ENCODE measurements at regions not wholly inside any gene's neighbourhood (a gene's known extent, or its start where the extent isn't known, plus 50 kb on each side); places are given as distances from the start of the nearest gene placed in this dataset.

DNA sequence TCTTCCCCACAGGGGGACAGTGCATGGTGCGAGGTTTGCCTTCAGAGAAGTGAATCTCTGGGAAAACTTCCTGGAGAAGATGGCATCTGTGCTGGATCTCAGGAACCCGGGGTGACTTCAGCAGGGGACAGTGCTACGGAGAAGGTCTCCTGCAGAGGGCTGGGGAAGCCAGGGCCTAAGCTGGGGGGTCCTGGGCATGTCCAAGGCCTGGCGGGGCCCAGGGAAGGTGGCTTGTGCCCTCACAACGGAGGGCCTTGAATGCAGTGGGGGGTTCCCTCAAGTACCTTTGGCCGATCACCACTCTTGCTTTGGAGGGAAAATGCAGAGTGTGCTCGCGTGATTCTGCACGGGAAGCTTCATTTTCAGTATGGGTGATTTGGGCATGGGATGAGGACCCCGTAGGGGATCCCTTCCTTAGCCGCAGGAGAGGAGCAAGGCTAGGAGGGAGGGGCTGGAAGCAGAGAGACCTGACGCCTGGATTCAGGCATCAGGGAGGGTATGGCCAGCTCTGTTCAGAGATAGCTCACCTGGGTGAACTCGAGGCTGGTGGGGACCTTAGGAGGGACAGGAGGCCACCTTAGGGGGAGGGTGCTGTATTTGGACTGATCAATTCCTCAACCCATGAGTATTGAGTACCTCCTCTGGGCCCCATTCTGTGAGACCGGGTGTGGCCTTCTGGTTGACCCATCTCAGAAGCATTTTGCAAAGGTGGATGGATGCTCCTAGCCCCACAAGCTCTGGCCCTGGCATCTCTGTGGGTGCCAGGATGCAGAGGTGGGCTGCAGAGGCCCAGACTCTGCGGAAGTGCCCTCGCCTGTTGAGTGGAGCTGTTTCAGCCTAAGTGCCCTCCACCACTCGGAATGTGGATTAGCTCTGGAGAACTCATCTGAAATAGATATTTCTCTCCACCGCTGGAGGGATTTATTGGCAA is 529.4 kb downstream of the TBC1D22A start:
- DNase-seq: no peak

GRCh38 chr22:47290706-47291430 is 528.4 kb downstream of the TBC1D22A start:
- no peak for DNase-seq

- DNase-seq: no peak
Observed at GRCh38 chr22:47289336-47289985, 527.0 kb downstream of the TBC1D22A start.

DNA sequence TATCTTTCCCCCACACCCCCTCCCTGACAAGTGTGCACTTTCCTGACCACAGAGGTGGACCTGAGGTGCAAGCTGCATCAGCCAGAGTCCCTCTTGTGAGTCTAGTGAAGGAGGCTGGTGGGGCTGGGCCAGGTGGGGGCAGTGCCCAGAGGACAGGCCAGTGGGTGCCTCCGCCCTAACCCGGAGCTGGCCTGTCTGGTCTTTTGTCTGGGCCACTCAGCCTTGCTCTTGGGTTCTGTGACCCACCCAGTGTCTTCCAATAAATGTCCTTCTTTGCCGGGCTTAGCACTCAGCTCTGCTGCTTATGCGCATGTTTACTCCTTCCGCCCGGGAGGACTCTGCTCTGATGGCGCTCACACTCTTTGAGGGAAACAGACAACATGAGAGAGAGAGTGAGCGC is 526.2 kb downstream of the TBC1D22A start:
- no peak for DNase-seq

GRCh38 chr22:47287516-47287915 is 525.1 kb downstream of the TBC1D22A start:
- DNase-seq: no peak

DNA sequence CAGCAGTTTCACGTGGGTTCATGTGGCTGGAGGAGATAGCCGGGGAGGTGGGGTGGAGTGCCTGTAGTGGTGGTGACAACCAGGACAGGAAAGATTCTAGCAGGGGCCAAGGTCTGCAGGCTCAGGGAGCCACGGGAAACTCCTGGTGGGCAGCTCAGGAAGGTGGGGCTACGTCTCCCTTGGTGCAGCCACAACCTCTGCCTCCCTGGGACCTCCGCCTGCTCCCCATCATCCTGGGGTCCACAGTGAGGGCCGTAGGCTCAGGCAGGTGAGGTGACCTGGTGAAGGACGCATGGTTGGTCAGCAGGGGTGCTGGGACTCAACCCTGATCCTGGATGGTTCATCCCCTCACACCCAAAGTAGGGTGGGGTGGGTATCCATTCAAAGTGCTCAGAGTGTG is 524.1 kb downstream of the TBC1D22A start:
- DNase-seq: no peak

DNA sequence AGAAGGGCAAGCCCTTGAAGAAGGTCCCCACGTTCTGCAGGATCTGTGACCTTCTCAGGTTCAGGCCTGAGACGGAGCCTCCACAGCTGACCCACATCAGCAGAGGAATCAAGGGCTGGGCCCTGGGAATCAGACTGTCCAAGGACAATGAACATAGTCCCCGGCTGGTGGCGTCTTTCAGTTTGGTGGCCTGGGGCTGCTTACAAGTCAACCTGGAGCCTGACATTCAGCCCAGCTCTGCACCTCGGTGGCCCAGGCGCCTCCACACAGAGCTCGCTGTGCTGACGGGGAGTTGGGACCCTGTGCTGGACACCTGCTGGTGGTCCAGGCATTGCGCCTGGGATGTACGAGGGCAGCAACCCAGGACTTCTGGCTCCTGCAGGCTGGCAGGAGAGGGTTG is 523.5 kb downstream of the TBC1D22A start:
- DNase-seq: no peak

DNA sequence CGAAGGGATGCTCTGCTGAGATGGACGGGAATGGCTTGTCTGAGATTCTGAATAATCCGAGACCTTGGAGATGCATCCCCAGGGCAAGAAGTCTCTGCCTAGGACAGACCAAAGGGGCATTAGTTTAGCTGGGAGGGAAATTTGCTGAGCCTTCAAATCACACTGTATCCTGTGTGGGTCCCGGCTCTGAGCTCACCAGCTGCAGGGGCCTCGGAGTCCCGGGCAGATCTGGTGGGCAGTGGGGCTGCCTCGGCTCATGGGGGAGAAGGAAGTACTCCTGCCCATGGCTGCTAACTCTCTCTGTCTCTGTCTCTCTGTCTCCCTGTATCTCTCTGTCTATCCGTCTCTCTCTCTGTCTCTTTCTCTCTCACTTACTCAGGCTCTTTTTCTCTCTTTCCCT is 522.4 kb downstream of the TBC1D22A start:
- DNase-seq: no peak

GRCh38 chr22:47284360-47284759 is 521.9 kb downstream of the TBC1D22A start:
- no peak for DNase-seq

DNA sequence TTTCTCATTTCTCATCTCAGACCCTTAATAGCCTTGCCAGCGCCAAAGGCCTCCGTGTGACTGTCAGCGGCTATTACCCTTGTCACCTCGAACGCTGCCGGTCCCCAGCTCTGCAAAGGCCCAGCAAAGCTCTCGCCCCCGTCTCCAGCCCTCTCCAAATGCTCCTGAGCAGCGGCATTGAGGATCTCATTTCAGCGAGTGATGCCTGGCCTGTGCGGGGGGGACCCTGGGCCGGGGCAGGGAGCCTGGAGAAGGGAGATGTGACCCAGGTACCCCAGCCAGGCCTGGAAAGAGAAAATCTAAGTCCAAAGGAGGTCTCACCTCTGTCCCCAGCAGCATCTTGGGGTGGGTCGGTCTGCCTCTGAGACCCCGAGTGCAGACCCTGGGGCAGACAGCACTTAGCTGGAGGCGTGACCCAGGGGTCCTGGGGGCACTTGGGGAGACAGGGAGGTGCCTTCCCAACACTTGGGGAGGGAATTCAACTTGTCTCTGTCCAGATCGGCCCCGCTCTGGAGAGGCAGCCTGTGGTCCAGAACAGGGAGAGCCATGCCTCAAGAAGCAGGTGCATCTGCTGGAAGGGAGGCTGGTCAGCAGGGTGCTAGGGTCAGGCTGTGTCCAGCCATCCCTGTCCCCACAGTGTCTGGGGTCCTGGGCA is 521.3 kb downstream of the TBC1D22A start:
- no peak for DNase-seq

- DNase-seq: no peak
Observed at GRCh38 chr22:47282851-47283250, 520.4 kb downstream of the TBC1D22A start.

DNA sequence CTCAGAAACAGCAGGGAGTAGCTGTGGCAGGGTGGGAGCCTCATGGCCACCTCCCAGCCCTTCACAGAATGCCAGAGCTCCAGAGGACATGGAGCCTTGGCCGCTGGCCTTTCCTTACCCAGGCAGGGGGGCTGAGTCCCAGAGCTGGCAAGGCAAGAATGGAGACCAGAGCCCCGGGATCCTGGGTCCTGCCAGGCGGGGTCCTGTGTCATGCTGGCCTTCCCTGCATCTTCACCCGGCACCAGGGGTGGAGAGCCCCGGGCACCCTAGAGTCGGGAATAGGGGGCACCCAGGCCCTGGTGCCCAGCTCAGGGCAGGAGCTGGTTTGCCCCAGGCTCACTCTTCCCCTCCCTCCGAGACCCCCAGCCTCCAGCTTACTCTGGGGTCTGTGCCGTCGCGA is 519.9 kb downstream of the TBC1D22A start:
- no peak for DNase-seq

GRCh38 chr22:47281126-47282106 is 519.0 kb downstream of the TBC1D22A start:
- no peak for DNase-seq

GRCh38 chr22:47280301-47280700 is 517.9 kb downstream of the TBC1D22A start:
- no peak for DNase-seq

DNA sequence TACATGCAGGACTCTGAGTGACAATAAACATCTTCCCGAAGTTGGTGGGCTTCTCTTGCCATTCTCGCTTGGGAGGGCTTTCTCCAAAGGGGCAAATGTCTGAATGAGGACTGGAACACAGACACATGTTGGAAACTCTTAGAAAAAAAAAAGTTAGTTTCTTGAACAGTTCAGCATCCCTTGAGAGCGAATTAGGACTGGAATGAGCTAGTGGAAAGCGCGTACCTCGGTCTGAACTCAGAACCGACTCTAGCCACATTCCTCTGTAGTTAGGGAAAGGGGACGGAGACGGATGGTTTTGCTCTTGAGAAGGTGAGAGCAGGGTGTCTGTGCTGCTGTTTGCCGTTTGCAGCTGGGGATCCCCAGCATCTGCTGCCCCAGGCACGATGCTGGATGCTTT is 517.3 kb downstream of the TBC1D22A start:
- DNase-seq: no peak

DNA sequence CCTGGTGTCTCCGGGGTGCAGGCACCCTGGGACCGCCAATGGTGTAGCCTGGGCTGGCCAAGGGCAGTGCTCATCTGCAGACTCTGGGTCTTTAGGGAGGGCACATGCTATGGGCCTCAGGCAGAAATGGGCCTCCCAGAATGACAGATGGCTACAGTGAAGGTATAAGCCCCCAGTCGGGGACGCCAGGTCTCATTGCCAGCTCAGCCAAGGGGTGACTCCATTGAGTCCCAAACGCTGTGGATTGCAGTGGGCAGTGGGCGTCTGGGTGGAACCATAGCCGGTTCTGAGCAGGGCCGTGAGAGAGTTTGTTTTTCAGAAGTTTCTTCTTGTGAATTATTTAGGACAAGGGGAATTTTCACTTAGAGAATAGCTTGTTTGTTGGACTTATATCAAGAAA is 516.9 kb downstream of the TBC1D22A start:
- no peak for DNase-seq

GRCh38 chr22:47278655-47279054 is 516.2 kb downstream of the TBC1D22A start:
- DNase-seq: no peak

GRCh38 chr22:47277531-47277930 is 515.1 kb downstream of the TBC1D22A start:
- DNase-seq: no peak

DNA sequence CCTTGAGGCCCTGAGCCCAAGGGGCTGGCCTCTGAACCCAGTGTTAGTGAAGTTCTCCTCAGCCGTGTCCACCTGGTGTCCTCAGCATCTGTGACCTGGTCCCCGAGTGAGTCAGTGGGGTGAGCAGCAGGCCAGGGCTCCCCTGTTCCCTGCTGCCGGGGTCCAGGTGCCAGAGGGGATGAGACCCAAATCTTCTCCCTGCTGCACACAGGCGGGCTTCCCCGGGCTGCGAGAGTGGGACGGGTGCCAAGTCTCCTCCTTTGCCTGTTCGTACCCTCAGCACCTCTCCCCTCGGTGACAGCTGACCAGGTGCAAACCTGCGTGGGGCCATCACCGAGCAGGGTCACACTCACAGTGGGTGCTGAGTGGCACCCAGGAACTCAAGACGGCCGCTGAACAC is 514.5 kb downstream of the TBC1D22A start:
- DNase-seq: no peak

DNA sequence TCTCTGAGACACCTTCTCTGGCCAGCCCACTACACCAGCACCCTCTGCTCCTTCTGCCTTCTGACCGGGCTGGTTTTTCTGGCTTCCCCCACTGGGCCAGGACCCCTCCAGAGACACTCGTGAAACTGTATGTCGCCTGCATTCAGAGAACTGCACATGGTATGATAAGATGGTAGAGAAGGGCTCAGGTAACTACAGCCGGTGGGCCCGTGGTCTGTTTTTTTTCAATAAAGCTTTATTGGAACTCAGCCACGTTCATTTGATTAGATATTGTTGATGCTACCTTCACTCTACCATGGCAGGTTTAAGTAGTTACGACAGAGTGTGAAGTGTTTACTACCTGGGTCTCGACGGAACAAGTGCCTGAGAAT is 514.0 kb downstream of the TBC1D22A start:
- no peak for DNase-seq

GRCh38 chr22:47275605-47276449 is 513.4 kb downstream of the TBC1D22A start:
- DNase-seq: no peak

Measured in dermis blood vessel endothelial cell (primary cell).